RWPE1 (cell line): ENCODE measurements at regions not wholly inside any gene's neighbourhood (a gene's known extent, or its start where the extent isn't known, plus 50 kb on each side); places are given as distances from the start of the nearest gene placed in this dataset.
"Not testable (repeated sequence)": the region's sequence is repeated elsewhere in the genome, so short reads cannot be mapped to it uniquely, and the experiment has no call there.

ENCODE experiments used
- CTCF ChIA-PET: fragments of 350-600 bp; sonication (Branson Sonifier 250); formaldehyde crosslinking; extraction: SDS; loops from one replicate; lab custom pipeline; 2021; lab: Yijun Ruan, JAX
- POLR2A ChIA-PET: fragments of 400-600 bp; formaldehyde crosslinking; extraction: SDS; loops from one replicate; lab custom pipeline; 2020; ENCODE audit warnings: antibody characterized with exemption; ENCODE audit not compliant: low non-redundant PET; lab: Yijun Ruan, JAX
- DNase-seq: peaks from one replicate; pipeline ENCODE4 v3.0.0; 2012; ENCODE audit warnings: low spot score
- H3K27ac ChIP-seq: fragments of 450-650 bp; 2 replicates; pipeline ENCODE4 v1.5.1; 2017
- TF ChIP-seq, protein P1 (sequence below): fragments of 450-650 bp; conservative IDR thresholded peaks from 2 replicates; pipeline ENCODE4 v1.5.1; 2017; ENCODE audit warnings: low read depth, mild to moderate bottlenecking

DNA sequence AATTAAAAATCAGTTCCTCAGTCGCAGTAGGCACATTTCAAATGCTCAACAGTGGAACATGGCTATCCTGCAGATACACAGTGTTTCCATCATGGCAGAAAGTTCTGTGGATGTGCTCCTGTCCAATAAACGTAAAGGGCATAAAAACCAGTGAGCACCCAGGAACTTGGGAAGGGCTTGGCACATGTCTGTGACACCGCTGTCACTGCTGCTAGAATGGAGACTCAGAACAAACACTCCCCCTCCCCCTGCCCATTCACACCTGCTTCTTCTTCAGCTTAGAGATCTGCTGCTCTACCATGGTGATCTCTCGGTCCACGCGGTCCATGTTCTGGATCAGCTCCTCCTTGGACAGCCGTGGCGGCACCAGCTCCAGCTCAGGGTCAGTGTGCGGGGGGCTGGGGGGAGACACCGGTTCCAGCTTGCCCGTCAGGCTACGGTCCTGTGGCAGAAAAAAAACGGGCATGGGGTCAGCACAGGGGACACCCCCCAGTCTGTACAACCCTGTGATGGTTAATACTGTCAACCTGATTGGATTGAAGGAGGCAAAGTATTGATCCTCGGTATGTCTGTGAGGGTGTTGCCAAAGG is 94.6 kb downstream of the NCOR2 start:
- no peak overlapping the region for H3K27ac ChIP-seq
- DNase-seq, result no peak
- CTCF ChIA-PET, result no interaction called here
- TF ChIP-seq, protein P1, sequence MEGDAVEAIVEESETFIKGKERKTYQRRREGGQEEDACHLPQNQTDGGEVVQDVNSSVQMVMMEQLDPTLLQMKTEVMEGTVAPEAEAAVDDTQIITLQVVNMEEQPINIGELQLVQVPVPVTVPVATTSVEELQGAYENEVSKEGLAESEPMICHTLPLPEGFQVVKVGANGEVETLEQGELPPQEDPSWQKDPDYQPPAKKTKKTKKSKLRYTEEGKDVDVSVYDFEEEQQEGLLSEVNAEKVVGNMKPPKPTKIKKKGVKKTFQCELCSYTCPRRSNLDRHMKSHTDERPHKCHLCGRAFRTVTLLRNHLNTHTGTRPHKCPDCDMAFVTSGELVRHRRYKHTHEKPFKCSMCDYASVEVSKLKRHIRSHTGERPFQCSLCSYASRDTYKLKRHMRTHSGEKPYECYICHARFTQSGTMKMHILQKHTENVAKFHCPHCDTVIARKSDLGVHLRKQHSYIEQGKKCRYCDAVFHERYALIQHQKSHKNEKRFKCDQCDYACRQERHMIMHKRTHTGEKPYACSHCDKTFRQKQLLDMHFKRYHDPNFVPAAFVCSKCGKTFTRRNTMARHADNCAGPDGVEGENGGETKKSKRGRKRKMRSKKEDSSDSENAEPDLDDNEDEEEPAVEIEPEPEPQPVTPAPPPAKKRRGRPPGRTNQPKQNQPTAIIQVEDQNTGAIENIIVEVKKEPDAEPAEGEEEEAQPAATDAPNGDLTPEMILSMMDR, result no peak
- POLR2A ChIA-PET, result no interaction called here

DNA sequence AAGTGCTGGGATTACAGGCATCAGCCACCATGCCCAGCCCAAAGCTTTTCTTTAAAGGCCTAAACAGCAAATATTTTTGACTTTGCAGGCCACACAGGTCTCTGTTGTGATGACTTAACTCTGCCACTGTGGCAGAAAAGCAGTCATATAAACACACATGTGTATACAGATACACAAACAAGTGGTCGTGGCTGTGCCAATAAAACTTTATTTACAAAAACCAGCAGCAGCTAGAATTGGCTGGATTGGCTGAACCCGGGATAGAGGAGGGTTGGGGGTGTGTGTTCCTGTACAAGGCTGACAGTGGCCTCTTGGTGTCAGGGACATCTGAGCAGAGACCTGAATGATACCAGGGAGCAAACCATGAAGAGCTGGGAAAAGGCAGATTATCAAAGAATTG is 95.6 kb downstream of the NCOR2 start:
- no peak overlapping the region for H3K27ac ChIP-seq
- TF ChIP-seq, protein P1, result no peak
- ChIA-PET POLR2A (no interaction called here), CTCF (interaction anchor here (0.6 kb wide), 1 partner anchor 79 kb away, joined by 3 read pairs; no protein-coding TSS in a partner anchor)
- DNase-seq, result no peak

GRCh38 chr12:124470806-124471205 is 96.6 kb downstream of the NCOR2 start:
- DNase-seq, result no peak
- CTCF ChIA-PET, result no interaction called here
- POLR2A ChIA-PET, result no interaction called here
- TF ChIP-seq, protein P1, result no peak
- H3K27ac ChIP-seq, result peak overlapping the region; percentile 17; the same call in 1 of the 2 replicates

GRCh38 chr12:124470139-124470538 is 97.3 kb downstream of the NCOR2 start:
- POLR2A ChIA-PET, result interaction anchor here (0.6 kb wide), 1 partner anchor 80 kb away, joined by 4 read pairs; no protein-coding TSS in a partner anchor
- CTCF ChIA-PET, result interaction anchor here (0.6 kb wide), 1 partner anchor 1518 kb away, joined by 4 read pairs; no protein-coding TSS in a partner anchor

DNA sequence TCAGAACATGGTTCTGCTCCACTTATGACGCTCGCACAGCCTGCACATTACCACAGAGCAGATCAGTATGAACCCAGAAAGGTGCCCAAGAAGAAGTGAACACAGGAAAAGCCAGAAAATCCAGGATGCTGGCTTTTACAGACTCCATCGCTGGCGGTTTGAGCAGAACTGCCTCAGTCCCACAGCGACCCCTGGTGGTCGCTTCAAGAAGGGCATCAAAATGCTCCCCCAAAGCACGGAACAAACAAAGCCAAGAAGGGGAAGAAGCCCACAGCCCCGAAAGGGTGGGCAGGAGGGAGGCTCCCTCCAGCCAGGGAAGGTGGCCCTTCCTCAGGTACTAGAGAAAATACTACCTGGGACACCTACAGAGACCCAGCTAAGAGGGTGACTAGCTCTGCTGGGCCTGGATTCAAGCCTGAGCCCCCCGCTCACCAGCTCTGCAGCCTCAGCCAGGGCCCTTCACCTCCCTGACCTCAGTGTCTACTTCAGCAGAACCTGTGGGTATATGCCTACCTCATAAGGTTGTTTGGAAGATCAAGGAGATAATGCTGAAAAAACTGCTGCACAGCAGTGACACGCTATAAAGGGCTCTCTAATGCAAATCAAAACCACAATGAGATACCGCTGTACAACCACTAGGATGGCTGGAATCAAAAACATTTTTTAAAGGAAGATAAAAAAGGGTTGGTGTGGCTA is 98.1 kb downstream of the NCOR2 start:
- H3K27ac ChIP-seq, result no peak overlapping the region
- TF ChIP-seq, protein P1, result peak; percentile 66
- CTCF ChIA-PET, result no interaction called here
- POLR2A ChIA-PET, result no interaction called here
- no peak for DNase-seq

More at GRCh38 chr12:124470139-124470538, 97.3 kb downstream of the NCOR2 start:
- TF ChIP-seq, protein P1, result no peak
- no peak overlapping the region for H3K27ac ChIP-seq
- no peak for DNase-seq

DNA sequence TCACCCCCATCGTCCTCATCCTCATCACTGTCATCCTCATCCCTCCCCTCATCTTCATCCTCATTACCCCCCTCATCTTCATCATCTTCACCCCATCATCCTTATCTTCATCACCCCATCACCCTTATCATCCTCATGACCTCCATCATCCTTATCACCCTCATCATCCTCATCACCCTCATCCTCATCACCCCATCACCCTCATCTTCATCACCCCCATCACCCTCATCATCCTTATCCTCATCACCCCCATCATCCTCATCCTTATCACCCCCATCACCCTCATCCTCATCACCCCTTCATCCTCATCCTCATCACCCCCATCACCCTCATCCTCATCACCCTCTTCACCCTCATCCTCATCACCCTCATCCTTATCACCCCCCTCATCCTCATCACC is 99.9 kb downstream of the NCOR2 start:
- POLR2A ChIA-PET, H3K27ac ChIP-seq, DNase-seq, CTCF ChIA-PET: not testable (repeated sequence)
